ENCODE measurements at regions not wholly inside any gene's neighbourhood (a gene's known extent, or its start where the extent isn't known, plus 50 kb on each side); places are given as distances from the start of the nearest gene placed in this dataset.

DNA sequence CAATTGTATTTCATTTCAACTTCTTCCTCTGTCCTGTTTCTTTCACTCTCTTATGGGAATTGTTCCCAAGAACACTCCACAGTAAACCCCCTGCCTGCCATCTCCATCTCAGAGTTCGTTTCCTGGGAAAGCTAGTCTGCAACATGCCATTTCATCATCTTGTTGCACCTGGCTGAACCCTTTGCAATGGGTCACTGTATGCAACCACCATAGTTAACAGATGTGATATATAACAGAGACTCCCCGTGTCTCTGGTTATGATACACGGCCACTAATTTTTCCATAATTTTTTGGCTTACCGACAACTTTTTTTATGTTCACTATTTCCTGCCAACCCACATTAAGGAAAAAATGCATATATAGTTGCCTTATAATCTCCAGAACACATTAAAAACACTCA, 95.5 kb downstream of the CHST2 start:
- no peaks in the 10 kb centered on the region for H3K36me3 ChIP-seq
- no peaks in the 10 kb centered on the region for H3K9me3 ChIP-seq (ENCODE audit: severe bottlenecking)
- H3K4me3 ChIP-seq (ENCODE audit: low read depth, low read length) = no peak overlapping the region
- peaks cover 60% of the 10 kb centered on the region for H3K27me3 ChIP-seq (ENCODE audit: insufficient read depth, low read depth, severe bottlenecking)
- no peak for DNase-seq
- no peak overlapping the region for H3K27ac ChIP-seq
- TF ChIP-seq, protein P1, sequence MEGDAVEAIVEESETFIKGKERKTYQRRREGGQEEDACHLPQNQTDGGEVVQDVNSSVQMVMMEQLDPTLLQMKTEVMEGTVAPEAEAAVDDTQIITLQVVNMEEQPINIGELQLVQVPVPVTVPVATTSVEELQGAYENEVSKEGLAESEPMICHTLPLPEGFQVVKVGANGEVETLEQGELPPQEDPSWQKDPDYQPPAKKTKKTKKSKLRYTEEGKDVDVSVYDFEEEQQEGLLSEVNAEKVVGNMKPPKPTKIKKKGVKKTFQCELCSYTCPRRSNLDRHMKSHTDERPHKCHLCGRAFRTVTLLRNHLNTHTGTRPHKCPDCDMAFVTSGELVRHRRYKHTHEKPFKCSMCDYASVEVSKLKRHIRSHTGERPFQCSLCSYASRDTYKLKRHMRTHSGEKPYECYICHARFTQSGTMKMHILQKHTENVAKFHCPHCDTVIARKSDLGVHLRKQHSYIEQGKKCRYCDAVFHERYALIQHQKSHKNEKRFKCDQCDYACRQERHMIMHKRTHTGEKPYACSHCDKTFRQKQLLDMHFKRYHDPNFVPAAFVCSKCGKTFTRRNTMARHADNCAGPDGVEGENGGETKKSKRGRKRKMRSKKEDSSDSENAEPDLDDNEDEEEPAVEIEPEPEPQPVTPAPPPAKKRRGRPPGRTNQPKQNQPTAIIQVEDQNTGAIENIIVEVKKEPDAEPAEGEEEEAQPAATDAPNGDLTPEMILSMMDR (IDR thresholded peaks at IDR 0.05; ENCODE audit: low read depth, low read length) = no peak
